GM13977 (cell line): ENCODE measurements at regions not wholly inside any gene's neighbourhood (a gene's known extent, or its start where the extent isn't known, plus 50 kb on each side); places are given as distances from the start of the nearest gene placed in this dataset.
"Not testable (repeated sequence)": the region's sequence is repeated elsewhere in the genome, so short reads cannot be mapped to it uniquely, and the experiment has no call there.

Experiments
- DNase-seq: peaks from one replicate; pipeline ENCODE4 v3.0.0; 2012; ENCODE audit warnings: low spot score
- CTCF ChIP-seq: IDR thresholded peaks from 2 replicates; pipeline ENCODE4 v1.5.1; 2012; ENCODE audit warnings: mild to moderate bottlenecking, control low read depth; ENCODE audit not compliant: insufficient read depth; ENCODE audit errors: extremely low read depth, missing control alignments
- in situ Hi-C: fragments of 300-500 bp; cut with MboI; formaldehyde crosslinking; loops from one replicate; pipeline ENCODE4 v1.12.0; 2022; ENCODE audit warnings: low sequenced_read_pairs, low pct_unique_long_range_greater_than_20kb, mixed read lengths, inconsistent platforms; ENCODE audit not compliant: unreplicated experiment

- in situ Hi-C loops: loop anchor here (25.0 kb wide), 1 partner anchor 224 kb away; the partner anchor contains the start of gene MRPS22
- no peak for DNase-seq
- TF ChIP-seq CTCF: no peak
Observed at GRCh38 chr3:139113231-139113992, 68.7 kb upstream of the PRR23C start.

- in situ Hi-C loops: loop anchor here (25.0 kb wide), 1 partner anchor 223 kb away; the partner anchor contains the start of gene MRPS22
- DNase-seq: no peak
- TF ChIP-seq CTCF: no peak
Observed at GRCh38 chr3:139113993-139114375, 69.3 kb upstream of the PRR23C start.

- DNase-seq: not testable (repeated sequence)
- in situ Hi-C loops: loop anchor here (25.0 kb wide), 1 partner anchor 221 kb away; the partner anchor contains the start of gene MRPS22
Observed at GRCh38 chr3:139116631-139117030, 71.9 kb upstream of the PRR23C start.

- no peak for TF ChIP-seq CTCF
- in situ Hi-C loops: loop anchor here (25.0 kb wide), 1 partner anchor 220 kb away; the partner anchor contains the start of gene MRPS22
- no peak for DNase-seq
Observed at GRCh38 chr3:139117136-139117675, 72.5 kb upstream of the PRR23C start.

- in situ Hi-C loops: loop anchor here (25.0 kb wide), 1 partner anchor 219 kb away; the partner anchor contains the start of gene MRPS22
- no peak for TF ChIP-seq CTCF
- DNase-seq: no peak
Observed at GRCh38 chr3:139117883-139118760, 73.4 kb upstream of the PRR23C start.

- no peak for TF ChIP-seq CTCF
- DNase-seq: no peak
- in situ Hi-C loops: loop anchor here (25.0 kb wide), 1 partner anchor 218 kb away; the partner anchor contains the start of gene MRPS22
Observed at GRCh38 chr3:139118835-139119234, 74.1 kb upstream of the PRR23C start.
